Fibroblast of skin of back (primary cell): ENCODE measurements at regions not wholly inside any gene's neighbourhood (a gene's known extent, or its start where the extent isn't known, plus 50 kb on each side); places are given as distances from the start of the nearest gene placed in this dataset.

Source experiments
- DNase-seq: peaks from one replicate; pipeline ENCODE4 v3.0.0-alpha.2; 2013

- no peak for DNase-seq
Measured at GRCh38 chr5:17431272-17432050, 66.6 kb upstream of the TAF11L2 start.

GRCh38 chr5:17432569-17432968, 65.5 kb upstream of the TAF11L2 start:
- DNase-seq = no peak

GRCh38 chr5:17433406-17433805, 64.6 kb upstream of the TAF11L2 start:
- no peak for DNase-seq

- no peak for DNase-seq
Measured at GRCh38 chr5:17434982-17435381, 63.0 kb upstream of the TAF11L2 start.

- DNase-seq = no peak
Measured at GRCh38 chr5:17436350-17436749, 61.7 kb upstream of the TAF11L2 start.

GRCh38 chr5:17436761-17437221, 61.2 kb upstream of the TAF11L2 start:
- DNase-seq = no peak

GRCh38 chr5:17438027-17438426, 60.0 kb upstream of the TAF11L2 start:
- no peak for DNase-seq

GRCh38 chr5:17439956-17440355, 58.1 kb upstream of the TAF11L2 start:
- no peak for DNase-seq

GRCh38 chr5:17440766-17441165, 57.3 kb upstream of the TAF11L2 start:
- no peak for DNase-seq

GRCh38 chr5:17441351-17441750, 56.7 kb upstream of the TAF11L2 start:
- peak; percentile 82 for DNase-seq

GRCh38 chr5:17443333-17444130, 54.5 kb upstream of the TAF11L2 start:
- DNase-seq = no peak

- peak; percentile 16 for DNase-seq
Measured at GRCh38 chr5:17444496-17444895, 53.5 kb upstream of the TAF11L2 start.

- no peak for DNase-seq
Measured at GRCh38 chr5:17445185-17445584, 52.8 kb upstream of the TAF11L2 start.
